Naive B cell (primary cell): ENCODE measurements at regions not wholly inside any gene's neighbourhood (a gene's known extent, or its start where the extent isn't known, plus 50 kb on each side); places are given as distances from the start of the nearest gene placed in this dataset.
A peak's percentile ranks its signal among the peaks of the same experiment; 100 is the strongest.

Experiments used
- ATAC-seq, 2 donors: fragments of 150-1000 bp; cut with Tn5 transposase; 2 replicates each; pipeline ENCODE4 v1.10.0; 2021; ENCODE audit warnings: low read depth in 2 of 2, mild to moderate bottlenecking in 2 of 2, moderate library complexity in 2 of 2
- DNase-seq: peaks from one replicate; pipeline ENCODE4 v3.0.0; 2022
- H3K27ac Mint-ChIP-seq, 6 donors: one replicate each; pipeline ENCODE4 v1.8.0; 2020 to 2022; ENCODE audit warnings: mild to moderate bottlenecking in 6 of 6, mixed read lengths in 6 of 6, moderate library complexity in 5 of 6, inconsistent platforms in 2 of 6
- H3K27me3 Mint-ChIP-seq, 3 donors: one replicate each; pipeline ENCODE4 v1.8.0; 2021 to 2022; ENCODE audit warnings: mixed read lengths in 3 of 3, mild to moderate bottlenecking in 1 of 3
- H3K36me3 Mint-ChIP-seq, 2 donors: one replicate each; pipeline ENCODE4 v1.8.0; 2020 to 2022; ENCODE audit warnings: mixed read lengths in 2 of 2, inconsistent platforms in 1 of 2, mild to moderate bottlenecking in 1 of 2
- H3K4me1 Mint-ChIP-seq, 3 donors: one replicate each; pipeline ENCODE4 v1.8.0; 2020 to 2022; ENCODE audit warnings: mixed read lengths in 3 of 3, inconsistent platforms in 1 of 3, mild to moderate bottlenecking in 1 of 3, moderate library complexity in 1 of 3
- H3K4me3 Mint-ChIP-seq, 8 donors: one replicate each; pipeline ENCODE4 v1.8.0; 2020 to 2022; ENCODE audit warnings: mild to moderate bottlenecking in 8 of 8, mixed read lengths in 8 of 8, moderate library complexity in 8 of 8, inconsistent platforms in 2 of 8
- H3K9me3 Mint-ChIP-seq, 7 donors: one replicate each; pipeline ENCODE4 v1.8.0; 2020 to 2022; ENCODE audit warnings: mixed read lengths in 7 of 7, mild to moderate bottlenecking in 5 of 7, inconsistent platforms in 2 of 7, moderate library complexity in 1 of 7

DNA sequence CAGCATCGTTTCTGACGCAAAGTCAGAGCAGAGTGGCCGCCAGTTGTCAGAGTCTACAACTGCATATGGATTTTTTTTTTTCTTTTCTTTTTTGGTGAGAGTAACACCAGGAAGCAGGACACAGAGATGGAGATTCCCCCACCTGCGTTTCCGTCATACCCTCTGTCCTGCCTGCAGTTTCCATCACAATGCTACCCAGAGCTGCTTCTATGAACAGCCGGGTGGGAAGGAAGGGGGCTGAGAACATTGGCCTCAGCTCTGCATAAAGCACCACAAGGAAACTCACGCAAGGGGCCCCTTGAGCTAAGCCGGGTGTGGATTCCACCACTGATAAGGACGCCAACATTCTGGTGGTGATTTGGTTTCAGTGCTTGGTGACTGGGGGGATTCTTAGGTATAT lies 183.5 kb upstream of the AFDN start:
- no peak for ATAC-seq
- no peak for DNase-seq
- H3K36me3 Mint-ChIP-seq, result peaks cover 0 to 4% of the 10 kb centered on the region in 2 donors
- H3K4me1 Mint-ChIP-seq, result peaks cover 4 to 17% (median 7%) of the 10 kb centered on the region in 3 donors
- H3K9me3 Mint-ChIP-seq, result peaks cover 0 to 9% (median 3%) of the 10 kb centered on the region in 7 donors
- no peak overlapping the region for H3K27ac Mint-ChIP-seq
- peaks cover 0 to 23% (median 6%) of the 10 kb centered on the region in 3 donors for H3K27me3 Mint-ChIP-seq
- H3K4me3 Mint-ChIP-seq, result no peak overlapping the region

DNA sequence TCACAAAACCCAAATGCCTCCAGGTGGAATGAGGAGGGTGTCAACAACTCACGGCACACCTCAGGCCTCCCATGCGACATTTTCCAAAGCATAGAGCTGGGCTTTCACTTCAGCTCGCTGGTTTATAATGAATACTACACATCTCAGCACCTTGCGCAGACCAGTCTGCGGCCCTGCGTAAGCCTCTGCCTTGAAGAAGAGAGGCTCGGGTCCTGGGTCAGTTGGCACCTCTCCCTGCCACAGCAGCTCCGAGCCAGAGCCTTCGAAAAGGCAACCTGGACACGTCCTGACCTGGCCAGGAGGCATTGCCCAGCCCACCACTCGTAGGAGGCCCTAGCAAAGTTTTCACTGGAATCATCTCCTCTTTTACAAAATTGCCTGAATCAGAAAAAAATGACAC lies 183.0 kb upstream of the AFDN start:
- Mint-ChIP-seq H3K4me1 (peaks cover 4 to 17% (median 7%) of the 10 kb centered on the region in 3 donors), H3K4me3 (no peak overlapping the region), H3K27ac (no peak overlapping the region), H3K9me3 (peaks cover 0 to 9% (median 3%) of the 10 kb centered on the region in 7 donors), H3K36me3 (peaks cover 0 to 4% of the 10 kb centered on the region in 2 donors), H3K27me3 (peaks cover 0 to 23% (median 6%) of the 10 kb centered on the region in 3 donors)
- DNase-seq, result no peak
- ATAC-seq, result no peak

GRCh38 chr6:167644412-167645132 lies 182.1 kb upstream of the AFDN start:
- peaks cover 0 to 4% of the 10 kb centered on the region in 2 donors for H3K36me3 Mint-ChIP-seq
- ATAC-seq, result no peak
- peaks cover 0 to 9% (median 3%) of the 10 kb centered on the region in 7 donors for H3K9me3 Mint-ChIP-seq
- peaks cover 4 to 17% (median 7%) of the 10 kb centered on the region in 3 donors for H3K4me1 Mint-ChIP-seq
- no peak for DNase-seq
- H3K27ac Mint-ChIP-seq, result no peak overlapping the region
- peak overlapping the region in 6 of 8 donors; percentile 25 to 50 (median 40) for H3K4me3 Mint-ChIP-seq
- peaks cover 0 to 23% (median 6%) of the 10 kb centered on the region in 3 donors for H3K27me3 Mint-ChIP-seq

DNA sequence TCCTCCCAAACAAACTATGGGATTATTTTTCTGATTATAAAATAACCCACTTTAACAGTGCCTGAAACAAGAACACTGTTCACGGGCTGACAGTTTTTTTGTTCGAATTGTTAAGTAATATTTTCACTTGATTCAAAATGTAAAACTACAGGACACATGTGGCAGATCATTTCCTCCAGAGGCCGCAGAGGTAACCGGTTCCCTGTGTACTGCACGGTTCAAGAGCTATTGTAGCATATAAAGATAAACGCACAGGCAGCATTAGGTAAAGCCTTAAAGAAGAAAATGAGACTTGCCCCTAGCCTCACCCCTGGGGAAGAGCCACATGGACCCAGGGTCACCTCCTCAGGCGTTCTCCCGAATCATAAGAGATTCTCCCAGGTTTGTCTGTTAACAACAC lies 181.3 kb upstream of the AFDN start:
- no peak for DNase-seq
- H3K27ac Mint-ChIP-seq, result peak overlapping the region in 1 of 6 donors; percentile 8
- H3K4me1 Mint-ChIP-seq, result peaks cover 4 to 17% (median 7%) of the 10 kb centered on the region in 3 donors
- peak overlapping the region in 5 of 8 donors; percentile 41 to 78 (median 49) for H3K4me3 Mint-ChIP-seq
- no peak for ATAC-seq
- H3K27me3 Mint-ChIP-seq, result peaks cover 0 to 23% (median 6%) of the 10 kb centered on the region in 3 donors
- peaks cover 0 to 9% (median 3%) of the 10 kb centered on the region in 7 donors for H3K9me3 Mint-ChIP-seq
- H3K36me3 Mint-ChIP-seq, result peaks cover 0 to 4% of the 10 kb centered on the region in 2 donors

DNA sequence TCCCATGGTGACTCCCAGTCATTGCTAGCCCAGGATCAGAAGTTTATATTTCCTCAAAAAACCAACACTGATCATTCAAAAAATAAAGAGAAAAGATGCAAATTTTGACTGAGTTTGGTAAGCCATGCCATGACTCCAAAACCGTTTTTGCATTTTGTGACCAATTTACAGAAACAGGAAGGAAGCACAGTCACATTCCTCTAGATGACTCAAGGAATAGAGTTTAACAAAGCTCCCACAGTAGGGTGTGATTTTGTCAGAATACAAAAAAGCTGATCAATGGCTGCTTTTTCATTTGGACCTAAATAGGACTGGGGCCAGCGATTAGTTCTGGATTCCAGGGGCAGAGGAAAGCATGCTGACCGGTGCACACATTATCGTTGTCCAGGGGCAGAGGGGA lies 179.4 kb upstream of the AFDN start:
- peaks cover 0 to 23% (median 6%) of the 10 kb centered on the region in 3 donors for H3K27me3 Mint-ChIP-seq
- H3K4me3 Mint-ChIP-seq, result peak overlapping the region in 1 of 8 donors; percentile 26
- ATAC-seq (no peak), DNase-seq (no peak)
- peaks cover 0 to 4% of the 10 kb centered on the region in 2 donors for H3K36me3 Mint-ChIP-seq
- no peak overlapping the region for H3K27ac Mint-ChIP-seq
- peaks cover 4 to 17% (median 7%) of the 10 kb centered on the region in 3 donors for H3K4me1 Mint-ChIP-seq
- H3K9me3 Mint-ChIP-seq, result no peaks in the 10 kb centered on the region

GRCh38 chr6:167647737-167648470 lies 178.8 kb upstream of the AFDN start:
- H3K4me3 Mint-ChIP-seq, result no peak overlapping the region
- H3K27ac Mint-ChIP-seq, result peak overlapping the region in 1 of 6 donors; percentile 18
- DNase-seq (no peak), ATAC-seq (no peak)
- H3K27me3 Mint-ChIP-seq, result peaks cover 0 to 23% (median 6%) of the 10 kb centered on the region in 3 donors
- H3K4me1 Mint-ChIP-seq, result peaks cover 4 to 17% (median 7%) of the 10 kb centered on the region in 3 donors
- H3K36me3 Mint-ChIP-seq, result peaks cover 0 to 4% of the 10 kb centered on the region in 2 donors
- peaks cover 0 to 2% (median 0%) of the 10 kb centered on the region in 7 donors for H3K9me3 Mint-ChIP-seq

DNA sequence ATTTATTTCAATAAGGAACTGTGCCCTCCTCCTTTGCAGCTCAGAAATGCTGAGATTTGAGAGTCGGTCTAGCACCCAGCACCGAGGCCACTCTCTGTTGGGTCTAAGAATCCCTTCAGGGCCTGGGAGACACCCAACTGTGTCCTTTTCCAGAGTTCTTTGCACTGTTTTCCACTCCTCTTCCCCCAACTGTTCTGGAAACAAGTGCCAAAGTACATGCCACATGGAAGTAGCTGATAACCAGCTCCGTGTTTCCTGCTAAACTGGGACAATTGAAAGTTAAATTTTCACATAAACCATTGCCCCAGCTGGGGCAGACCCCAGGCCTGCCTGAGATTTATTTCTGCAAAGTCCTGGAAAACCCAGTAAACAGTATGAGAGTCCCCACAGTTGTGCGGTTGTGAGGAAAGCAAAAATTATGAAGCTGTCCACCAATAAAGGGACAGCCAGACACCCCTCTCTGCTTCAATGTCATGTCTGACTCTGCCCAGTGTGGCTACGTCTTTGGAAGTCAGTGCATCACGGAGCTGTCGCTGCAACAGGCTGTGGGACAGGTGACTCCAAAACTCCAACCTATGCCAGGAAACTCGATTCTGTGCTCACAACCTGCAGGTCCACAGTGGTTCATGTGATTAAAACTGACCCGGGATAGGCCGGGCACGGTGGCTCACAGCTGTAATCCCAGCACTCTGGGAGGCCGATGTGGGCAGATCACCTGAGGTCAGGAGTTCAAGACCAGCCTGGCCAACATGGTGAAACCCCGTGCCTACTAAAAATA lies 178.0 kb upstream of the AFDN start:
- peaks cover 0 to 7% (median 0%) of the 10 kb centered on the region in 7 donors for H3K9me3 Mint-ChIP-seq
- peaks cover 0 to 4% of the 10 kb centered on the region in 2 donors for H3K36me3 Mint-ChIP-seq
- peaks cover 0 to 23% (median 6%) of the 10 kb centered on the region in 3 donors for H3K27me3 Mint-ChIP-seq
- peaks cover 4 to 17% (median 7%) of the 10 kb centered on the region in 3 donors for H3K4me1 Mint-ChIP-seq
- H3K4me3 Mint-ChIP-seq, result peak overlapping the region in 1 of 8 donors; percentile 22
- no peak for ATAC-seq
- no peak overlapping the region for H3K27ac Mint-ChIP-seq
- no peak for DNase-seq

GRCh38 chr6:167649476-167649875 lies 177.2 kb upstream of the AFDN start:
- Mint-ChIP-seq H3K4me3 (no peak overlapping the region), H3K9me3 (peaks cover 0 to 8% (median 0%) of the 10 kb centered on the region in 7 donors), H3K27ac (no peak overlapping the region), H3K4me1 (peaks cover 4 to 11% (median 7%) of the 10 kb centered on the region in 3 donors), H3K36me3 (peaks cover 0 to 4% of the 10 kb centered on the region in 2 donors), H3K27me3 (peaks cover 0 to 23% (median 6%) of the 10 kb centered on the region in 3 donors)
- ATAC-seq, result no peak
- DNase-seq, result no peak

GRCh38 chr6:167650730-167651317 lies 175.9 kb upstream of the AFDN start:
- H3K36me3 Mint-ChIP-seq, result peaks cover 0 to 4% of the 10 kb centered on the region in 2 donors
- H3K4me3 Mint-ChIP-seq, result no peak overlapping the region
- H3K4me1 Mint-ChIP-seq, result peaks cover 0 to 2% (median 0%) of the 10 kb centered on the region in 3 donors
- no peak for ATAC-seq
- peaks cover 0 to 8% (median 0%) of the 10 kb centered on the region in 7 donors for H3K9me3 Mint-ChIP-seq
- no peak for DNase-seq
- no peak overlapping the region for H3K27ac Mint-ChIP-seq
- H3K27me3 Mint-ChIP-seq, result peaks cover 0 to 12% (median 0%) of the 10 kb centered on the region in 3 donors

GRCh38 chr6:167651318-167652041 lies 175.2 kb upstream of the AFDN start:
- Mint-ChIP-seq H3K36me3 (peaks cover 0 to 2% of the 10 kb centered on the region in 2 donors), H3K4me1 (no peaks in the 10 kb centered on the region), H3K27me3 (peaks cover 0 to 6% (median 0%) of the 10 kb centered on the region in 3 donors), H3K9me3 (peaks cover 0 to 8% (median 0%) of the 10 kb centered on the region in 7 donors), H3K4me3 (no peak overlapping the region), H3K27ac (no peak overlapping the region)
- no peak for DNase-seq
- no peak for ATAC-seq

GRCh38 chr6:167652042-167652700 lies 174.5 kb upstream of the AFDN start:
- H3K9me3 Mint-ChIP-seq, result peaks cover 0 to 8% (median 0%) of the 10 kb centered on the region in 7 donors
- H3K4me1 Mint-ChIP-seq, result no peaks in the 10 kb centered on the region
- H3K36me3 Mint-ChIP-seq, result no peaks in the 10 kb centered on the region
- no peak for DNase-seq
- H3K27me3 Mint-ChIP-seq, result peaks cover 0 to 6% (median 0%) of the 10 kb centered on the region in 3 donors
- ATAC-seq, result no peak
- H3K4me3 Mint-ChIP-seq, result no peak overlapping the region
- H3K27ac Mint-ChIP-seq, result no peak overlapping the region

GRCh38 chr6:167652701-167653095 lies 174.0 kb upstream of the AFDN start:
- peak in 1 of 2 donors; percentile 42 for ATAC-seq
- no peak for DNase-seq
- no peaks in the 10 kb centered on the region for H3K36me3 Mint-ChIP-seq
- no peak overlapping the region for H3K27ac Mint-ChIP-seq
- peaks cover 0 to 2% (median 0%) of the 10 kb centered on the region in 3 donors for H3K27me3 Mint-ChIP-seq
- no peaks in the 10 kb centered on the region for H3K4me1 Mint-ChIP-seq
- H3K9me3 Mint-ChIP-seq, result peaks cover 0 to 8% (median 0%) of the 10 kb centered on the region in 7 donors
- no peak overlapping the region for H3K4me3 Mint-ChIP-seq
